ENCODE measurements at regions not wholly inside any gene's neighbourhood (a gene's known extent, or its start where the extent isn't known, plus 50 kb on each side); places are given as distances from the start of the nearest gene placed in this dataset.

DNA sequence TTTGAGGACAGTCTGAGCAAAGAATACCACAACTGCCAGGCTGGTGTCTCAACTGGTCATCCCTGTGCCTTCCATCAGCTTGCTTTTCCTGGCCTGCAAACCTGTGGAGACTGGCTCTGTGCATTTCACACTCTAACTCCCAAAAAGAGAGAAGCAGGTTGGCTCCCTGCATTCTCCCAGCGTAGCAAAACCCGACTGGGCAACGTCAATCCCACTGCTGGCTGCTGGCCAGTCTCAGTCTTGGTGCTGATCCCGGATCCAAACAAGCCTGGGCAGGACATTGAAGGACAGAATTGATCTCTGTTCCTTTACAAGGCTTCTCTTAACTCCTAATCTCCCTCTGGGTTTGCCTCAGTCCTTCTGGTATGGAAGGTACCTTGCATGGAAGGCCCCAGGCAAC, 65.4 kb downstream of the FZD10 start:
- no peak for TF ChIP-seq BHLHE40 (IDR thresholded peaks at IDR 0.05; ENCODE audit: borderline replicate concordance)
- TF ChIP-seq TARDBP (IDR thresholded peaks at IDR 0.05) = no peak
- TF ChIP-seq FOXM1 (IDR thresholded peaks at IDR 0.05; ENCODE audit: borderline replicate concordance) = no peak
- no peak for TF ChIP-seq ARNT (IDR thresholded peaks at IDR 0.05)
- no peak for TF ChIP-seq SP1 (IDR thresholded peaks at IDR 0.05)
- no peak for TF ChIP-seq ZNF384 (IDR thresholded peaks at IDR 0.05)
